ENCODE measurements at regions not wholly inside any gene's neighbourhood (a gene's known extent, or its start where the extent isn't known, plus 50 kb on each side); places are given as distances from the start of the nearest gene placed in this dataset.
A peak's percentile ranks its signal among the peaks of the same experiment; 100 is the strongest.
"Not testable (repeated sequence)": the region's sequence is repeated elsewhere in the genome, so short reads cannot be mapped to it uniquely, and the experiment has no call there.

- DNase-seq = no peak
- no peaks in the 10 kb centered on the region for H3K36me3 Mint-ChIP-seq
- peaks cover 0 to 23% of the 10 kb centered on the region in 2 donors for H3K27me3 Mint-ChIP-seq
- ATAC-seq (replicated peaks) = no peak
- H3K9me3 Mint-ChIP-seq = no peaks in the 10 kb centered on the region
- no peak overlapping the region for H3K4me3 Mint-ChIP-seq
- H3K27ac Mint-ChIP-seq = no peak overlapping the region
- H3K4me1 Mint-ChIP-seq = no peaks in the 10 kb centered on the region
These were observed 68.8 kb downstream of the SSX7 start for GRCh38 chrX:52585892-52586291.

GRCh38 chrX:52577464-52578173, 60.8 kb upstream of the XAGE1B start:
- Mint-ChIP-seq H3K4me3 (no peak overlapping the region), H3K27ac (no peak overlapping the region), H3K36me3 (no peaks in the 10 kb centered on the region), H3K4me1 (peaks cover 0 to 4% of the 10 kb centered on the region in 2 donors), H3K27me3 (peaks cover 0 to 17% of the 10 kb centered on the region in 2 donors), H3K9me3 (no peaks in the 10 kb centered on the region)
- ATAC-seq (replicated peaks) = no peak
- no peak for DNase-seq

- H3K36me3 Mint-ChIP-seq = no peaks in the 10 kb centered on the region
- H3K27ac Mint-ChIP-seq = no peak overlapping the region
- H3K4me1 Mint-ChIP-seq = peaks cover 0 to 4% of the 10 kb centered on the region in 2 donors
- DNase-seq (no peak), ATAC-seq (replicated peaks) (no peak)
- H3K9me3 Mint-ChIP-seq = no peaks in the 10 kb centered on the region
- no peak overlapping the region for H3K4me3 Mint-ChIP-seq
- peaks cover 0 to 13% of the 10 kb centered on the region in 2 donors for H3K27me3 Mint-ChIP-seq
These were observed 60.1 kb upstream of the XAGE1B start for GRCh38 chrX:52576946-52577345.

GRCh38 chrX:52576474-52576873, 59.6 kb upstream of the XAGE1B start:
- Mint-ChIP-seq H3K9me3 (no peaks in the 10 kb centered on the region), H3K36me3 (no peaks in the 10 kb centered on the region), H3K27ac (no peak overlapping the region), H3K27me3 (peaks cover 0 to 13% of the 10 kb centered on the region in 2 donors), H3K4me1 (peaks cover 0 to 4% of the 10 kb centered on the region in 2 donors), H3K4me3 (no peak overlapping the region)
- no peak for DNase-seq
- no peak for ATAC-seq (replicated peaks)

- peaks cover 0 to 4% of the 10 kb centered on the region in 2 donors for H3K4me1 Mint-ChIP-seq
- ATAC-seq (replicated peaks) (peak; percentile 56 to 66), DNase-seq (peak; percentile 14)
- H3K4me3 Mint-ChIP-seq = no peak overlapping the region
- no peak overlapping the region for H3K27ac Mint-ChIP-seq
- peaks cover 0 to 13% of the 10 kb centered on the region in 2 donors for H3K27me3 Mint-ChIP-seq
- no peaks in the 10 kb centered on the region for H3K36me3 Mint-ChIP-seq
- no peaks in the 10 kb centered on the region for H3K9me3 Mint-ChIP-seq
These were observed 57.8 kb upstream of the XAGE1B start for GRCh38 chrX:52574416-52575275.

GRCh38 chrX:52568146-52568545, 51.3 kb upstream of the XAGE1B start:
- not testable (repeated sequence) for H3K4me1 Mint-ChIP-seq; H3K9me3 Mint-ChIP-seq; H3K27ac Mint-ChIP-seq; ATAC-seq (replicated peaks); H3K4me3 Mint-ChIP-seq; DNase-seq; H3K36me3 Mint-ChIP-seq
- H3K27me3 Mint-ChIP-seq = peaks cover 5 to 30% of the 10 kb centered on the region in 2 donors
